ENCODE measurements at regions not wholly inside any gene's neighbourhood (a gene's known extent, or its start where the extent isn't known, plus 50 kb on each side); places are given as distances from the start of the nearest gene placed in this dataset.

DNA sequence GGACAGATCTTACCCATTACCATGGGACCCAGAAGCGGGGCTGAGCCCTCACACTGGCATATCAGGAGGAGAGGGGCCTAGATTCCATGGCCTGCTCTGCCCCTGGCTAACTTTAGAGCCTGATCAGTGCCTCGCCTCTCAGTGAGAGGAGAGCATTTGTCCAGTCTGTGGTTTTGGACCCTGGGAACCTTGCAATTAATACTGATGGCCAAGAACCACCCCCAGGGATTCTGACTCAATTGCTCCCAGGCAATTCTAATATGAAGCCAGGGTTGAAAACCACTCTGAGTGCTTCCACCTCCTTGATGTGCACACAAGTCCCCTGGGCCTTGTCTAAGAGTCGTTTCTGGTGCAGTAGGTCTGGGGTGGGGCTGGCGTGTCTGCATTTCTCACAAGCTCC, 67.7 kb downstream of the CALM1 start:
- H3K4me2 ChIP-seq (ENCODE audit: insufficient read depth in 1 of 2, low read depth in 2 of 2, low read length in 2 of 2): no peak overlapping the region
- H2BK15ac ChIP-seq (ENCODE audit: low read length): no peak overlapping the region
- no peak overlapping the region for H3K4me3 ChIP-seq (ENCODE audit: extremely low read depth in 1 of 4, insufficient read depth in 2 of 4, low read depth in 3 of 4, low read length in 4 of 4)
- no peaks in the 10 kb centered on the region for H4K20me1 ChIP-seq (replicated peaks in 1 of 2; ENCODE audit: control insufficient read depth in 1 of 2, insufficient read depth in 2 of 2, low read length in 2 of 2)
- no peak overlapping the region for H4K8ac ChIP-seq (ENCODE audit: extremely low read depth, insufficient read depth, low read length)
- DNase-seq (ENCODE audit: low read depth in 1 of 2, low spot score in 2 of 2) (no peak), FAIRE-seq (no peak)
- 86% methylated on average over 4 of the region's 4 CpGs; no CpG with 5 or more reads in 1 of the 2 experiments for WGBS, 2 experiments (ENCODE audit: extremely low coverage in 1 of 2, insufficient coverage in 1 of 2, insufficient read length in 1 of 2, insufficient replicate concordance in 2 of 2, low coverage in 1 of 2, low lambda C conversion rate in 2 of 2, missing lambda C conversion rate in 1 of 2)
- no peak overlapping the region for H2BK20ac ChIP-seq (ENCODE audit: low read length)
- H3K79me2 ChIP-seq (ENCODE audit: control insufficient read depth in 1 of 2, insufficient read depth in 2 of 2, low read length in 2 of 2): no peaks in the 10 kb centered on the region
- H2BK12ac ChIP-seq (ENCODE audit: low read depth, low read length): no peak overlapping the region
- H3K23ac ChIP-seq (ENCODE audit: insufficient read length): no peak overlapping the region
- H3K27ac ChIP-seq (ENCODE audit: low read depth, low read length): no peak overlapping the region
- no peak overlapping the region for H2AK5ac ChIP-seq (ENCODE audit: low read depth, low read length)
- H3K23me2 ChIP-seq (ENCODE audit: low read depth, low read length): no peaks in the 10 kb centered on the region
- no peak overlapping the region for H3K9ac ChIP-seq (replicated peaks in 1 of 4; ENCODE audit: extremely low read depth in 1 of 4, low read depth in 3 of 4, low read length in 3 of 4)
- no peak overlapping the region for H2BK5ac ChIP-seq (ENCODE audit: low read depth, low read length)
- H3K79me1 ChIP-seq (ENCODE audit: low read depth, low read length): no peaks in the 10 kb centered on the region
- no peaks in the 10 kb centered on the region for H3K27me3 ChIP-seq (replicated peaks in 1 of 4; ENCODE audit: control insufficient read depth in 3 of 4, extremely low read depth in 1 of 4, insufficient read depth in 3 of 4, low read length in 3 of 4)
- no peak overlapping the region for H3K4ac ChIP-seq (replicated peaks; ENCODE audit: insufficient read length, low read depth, low read length)
- POLR2A ChIA-PET (ENCODE audit: partially characterized antibody): no interaction called here
- no peak overlapping the region for H3K14ac ChIP-seq (ENCODE audit: insufficient read length)
- CTCF ChIA-PET (ENCODE audit: partially characterized antibody): interaction anchor here (1.2 to 1.5 kb wide), 2 partner anchors 52 to 233 kb away, joined by 3 read pairs; no protein-coding TSS in a partner anchor
- no peak overlapping the region for H2BK120ac ChIP-seq (replicated peaks; ENCODE audit: low read depth, low read length)
- no peak overlapping the region for H3K18ac ChIP-seq (ENCODE audit: extremely low read depth, low read length)
- H2AFZ ChIP-seq (ENCODE audit: low read length): 0 out of 2 replicates have a peak overlapping the region, but pooled peaks have one; percentile 39
- H3K56ac ChIP-seq (replicated peaks; ENCODE audit: insufficient read length, low read depth, low read length): no peak overlapping the region
- H3K9me3 ChIP-seq (ENCODE audit: insufficient read depth in 2 of 2, low read depth in 1 of 2, low read length in 1 of 2): no peaks in the 10 kb centered on the region
- H4K5ac ChIP-seq (ENCODE audit: insufficient read length, low read depth, low read length): no peak overlapping the region
- no peak overlapping the region for H4K91ac ChIP-seq (replicated peaks; ENCODE audit: insufficient read length, low read length)
- no peaks in the 10 kb centered on the region for H3K4me1 ChIP-seq (replicated peaks in 1 of 4; ENCODE audit: control insufficient read depth in 3 of 4, insufficient read depth in 4 of 4, low read length in 3 of 4)
- no peaks in the 10 kb centered on the region for H3K36me3 ChIP-seq (ENCODE audit: control insufficient read depth in 2 of 4, insufficient read depth in 4 of 4, low read length in 3 of 4)
- TF ChIP-seq POU5F1 (IDR thresholded peaks at IDR 0.05; ENCODE audit: low read depth, low read length): no peak
- no peak for TF ChIP-seq ZNF274 (IDR thresholded peaks at IDR 0.05; ENCODE audit: borderline replicate concordance, extremely low read depth, low read length)
- no peak for TF ChIP-seq SP1 (IDR thresholded peaks at IDR 0.05; ENCODE audit: low read depth, low read length)
- TF ChIP-seq, protein P1, sequence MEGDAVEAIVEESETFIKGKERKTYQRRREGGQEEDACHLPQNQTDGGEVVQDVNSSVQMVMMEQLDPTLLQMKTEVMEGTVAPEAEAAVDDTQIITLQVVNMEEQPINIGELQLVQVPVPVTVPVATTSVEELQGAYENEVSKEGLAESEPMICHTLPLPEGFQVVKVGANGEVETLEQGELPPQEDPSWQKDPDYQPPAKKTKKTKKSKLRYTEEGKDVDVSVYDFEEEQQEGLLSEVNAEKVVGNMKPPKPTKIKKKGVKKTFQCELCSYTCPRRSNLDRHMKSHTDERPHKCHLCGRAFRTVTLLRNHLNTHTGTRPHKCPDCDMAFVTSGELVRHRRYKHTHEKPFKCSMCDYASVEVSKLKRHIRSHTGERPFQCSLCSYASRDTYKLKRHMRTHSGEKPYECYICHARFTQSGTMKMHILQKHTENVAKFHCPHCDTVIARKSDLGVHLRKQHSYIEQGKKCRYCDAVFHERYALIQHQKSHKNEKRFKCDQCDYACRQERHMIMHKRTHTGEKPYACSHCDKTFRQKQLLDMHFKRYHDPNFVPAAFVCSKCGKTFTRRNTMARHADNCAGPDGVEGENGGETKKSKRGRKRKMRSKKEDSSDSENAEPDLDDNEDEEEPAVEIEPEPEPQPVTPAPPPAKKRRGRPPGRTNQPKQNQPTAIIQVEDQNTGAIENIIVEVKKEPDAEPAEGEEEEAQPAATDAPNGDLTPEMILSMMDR (IDR thresholded peaks at IDR 0.05; ENCODE audit: control extremely low read depth in 1 of 3, insufficient read depth in 1 of 3, low read depth in 1 of 3, low read length in 3 of 3): no peak
- TF ChIP-seq, protein P2, sequence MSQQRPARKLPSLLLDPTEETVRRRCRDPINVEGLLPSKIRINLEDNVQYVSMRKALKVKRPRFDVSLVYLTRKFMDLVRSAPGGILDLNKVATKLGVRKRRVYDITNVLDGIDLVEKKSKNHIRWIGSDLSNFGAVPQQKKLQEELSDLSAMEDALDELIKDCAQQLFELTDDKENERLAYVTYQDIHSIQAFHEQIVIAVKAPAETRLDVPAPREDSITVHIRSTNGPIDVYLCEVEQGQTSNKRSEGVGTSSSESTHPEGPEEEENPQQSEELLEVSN (IDR thresholded peaks at IDR 0.05): no peak
- TF ChIP-seq TEAD4 (IDR thresholded peaks at IDR 0.05; ENCODE audit: low read depth, low read length): no peak
- no peak for TF ChIP-seq TAF7 (optimal IDR thresholded peaks at IDR 0.05; ENCODE audit: borderline replicate concordance, low read depth, low read length)
- no peak for TF ChIP-seq CBX5 (IDR thresholded peaks at IDR 0.05; ENCODE audit: low read depth, low read length)
- TF ChIP-seq HDAC2 (IDR thresholded peaks at IDR 0.05; ENCODE audit: borderline replicate concordance in 1 of 2, low read depth in 2 of 2, low read length in 2 of 2): no peak
- TF ChIP-seq, protein P3, sequence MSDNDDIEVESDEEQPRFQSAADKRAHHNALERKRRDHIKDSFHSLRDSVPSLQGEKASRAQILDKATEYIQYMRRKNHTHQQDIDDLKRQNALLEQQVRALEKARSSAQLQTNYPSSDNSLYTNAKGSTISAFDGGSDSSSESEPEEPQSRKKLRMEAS (IDR thresholded peaks at IDR 0.05): no peak
- TF ChIP-seq CBX8 (IDR thresholded peaks at IDR 0.05; ENCODE audit: borderline replicate concordance, low read depth, low read length): no peak
